Thoracic aorta (tissue), 2 donors: ENCODE measurements at regions not wholly inside any gene's neighbourhood (a gene's known extent, or its start where the extent isn't known, plus 50 kb on each side); places are given as distances from the start of the nearest gene placed in this dataset.

Experiments
- ATAC-seq: fragments of 150-250 bp; one replicate; pipeline ENCODE4 v1.8.0; 2017; ENCODE audit warnings: low read depth; ENCODE audit not compliant: insufficient number of reproducible peaks, low FRiP score
- DNase-seq: peaks from one replicate; pipeline ENCODE4 v3.0.0-alpha.2; 2020; ENCODE audit warnings: low spot score
- H3K27ac ChIP-seq, 2 donors: fragments of 200-600 bp; sonication (generic); 1 replicate in 1 of 2; 2 replicates in 1 of 2; pipeline ENCODE4 v1.5.1; 2016; ENCODE audit warnings: mild to moderate bottlenecking in 2 of 2, moderate library complexity in 2 of 2
- H3K27me3 ChIP-seq: fragments of 200-600 bp; sonication (generic); replicated peaks from 2 replicates; pipeline ENCODE4 v1.6.0; 2016; ENCODE audit warnings: mild to moderate bottlenecking; ENCODE audit not compliant: insufficient read depth
- H3K36me3 ChIP-seq: fragments of 200-600 bp; sonication (generic); one replicate; pipeline ENCODE4 v1.5.1; 2016
- H3K4me1 ChIP-seq, 2 donors: fragments of 200-600 bp; sonication (generic); 1 replicate in 1 of 2; 2 replicates in 1 of 2; pipeline versions ENCODE4 v1.5.1 to v1.6.0; 2016; ENCODE audit warnings: low read depth in 2 of 2, mild to moderate bottlenecking in 1 of 2; ENCODE audit not compliant: control insufficient read depth in 1 of 2
- H3K4me3 ChIP-seq: fragments of 200-600 bp; sonication (generic); 2 replicates; pipeline ENCODE4 v1.5.1; 2016; ENCODE audit warnings: mild to moderate bottlenecking
- H3K9me3 ChIP-seq: fragments of 200-600 bp; sonication (generic); 2 replicates; pipeline ENCODE4 v1.5.1; 2016
- CTCF ChIP-seq: fragments of 200-600 bp; sonication (generic); IDR thresholded peaks from one replicate; pipeline ENCODE4 v1.5.1; 2019; ENCODE audit warnings: antibody characterized with exemption

- no peak overlapping the region for H3K4me3 ChIP-seq
- TF ChIP-seq CTCF, result no peak
Measured at GRCh38 chr10:36578306-36578705, 547.1 kb upstream of the ANKRD30A start.

GRCh38 chr10:36577126-36577525, 548.3 kb upstream of the ANKRD30A start:
- ATAC-seq, result no peak
- Histone ChIP-seq H3K4me3 (no peak overlapping the region), H3K36me3 (no peaks in the 10 kb centered on the region), H3K9me3 (no peaks in the 10 kb centered on the region), H3K4me1 (peaks cover 5 to 6% of the 10 kb centered on the region in 2 donors), H3K27me3 (no peaks in the 10 kb centered on the region), H3K27ac (no peak overlapping the region)
- no peak for TF ChIP-seq CTCF
- DNase-seq, result no peak

More at GRCh38 chr10:36578306-36578705, 547.1 kb upstream of the ANKRD30A start:
- no peaks in the 10 kb centered on the region for H3K9me3 ChIP-seq
- no peak overlapping the region for H3K27ac ChIP-seq
- ATAC-seq (no peak), DNase-seq (no peak)
- H3K36me3 ChIP-seq, result no peaks in the 10 kb centered on the region
- no peaks in the 10 kb centered on the region for H3K27me3 ChIP-seq
- peaks cover 5 to 6% of the 10 kb centered on the region in 2 donors for H3K4me1 ChIP-seq

GRCh38 chr10:36574207-36574606, 551.2 kb upstream of the ANKRD30A start:
- H3K27ac ChIP-seq, result no peak overlapping the region
- TF ChIP-seq CTCF, result no peak
- DNase-seq (no peak), ATAC-seq (no peak)
- peaks cover 5 to 6% of the 10 kb centered on the region in 2 donors for H3K4me1 ChIP-seq
- no peak overlapping the region for H3K4me3 ChIP-seq
- no peaks in the 10 kb centered on the region for H3K9me3 ChIP-seq
- no peaks in the 10 kb centered on the region for H3K36me3 ChIP-seq
- no peaks in the 10 kb centered on the region for H3K27me3 ChIP-seq

- Histone ChIP-seq H3K27me3 (no peaks in the 10 kb centered on the region), H3K4me3 (no peak overlapping the region), H3K36me3 (no peaks in the 10 kb centered on the region), H3K9me3 (no peaks in the 10 kb centered on the region), H3K27ac (no peak overlapping the region), H3K4me1 (peaks cover 5 to 6% of the 10 kb centered on the region in 2 donors)
- DNase-seq (no peak), ATAC-seq (no peak)
- no peak for TF ChIP-seq CTCF
Measured at GRCh38 chr10:36573246-36573645, 552.2 kb upstream of the ANKRD30A start.

- H3K27me3 ChIP-seq, result no peaks in the 10 kb centered on the region
- no peak for TF ChIP-seq CTCF
- H3K27ac ChIP-seq, result no peak overlapping the region
- H3K4me1 ChIP-seq, result no peaks in the 10 kb centered on the region
- DNase-seq (no peak), ATAC-seq (no peak)
- H3K9me3 ChIP-seq, result no peaks in the 10 kb centered on the region
- no peaks in the 10 kb centered on the region for H3K36me3 ChIP-seq
- H3K4me3 ChIP-seq, result no peak overlapping the region
Measured at GRCh38 chr10:36564433-36564832, 561.0 kb upstream of the ANKRD30A start.
